Right ventricle myocardium superior (tissue), 1 donor: ENCODE measurements at regions not wholly inside any gene's neighbourhood (a gene's known extent, or its start where the extent isn't known, plus 50 kb on each side); places are given as distances from the start of the nearest gene placed in this dataset.
"Not testable (repeated sequence)": the region's sequence is repeated elsewhere in the genome, so short reads cannot be mapped to it uniquely, and the experiment has no call there.

Experiments
- ATAC-seq: fragments of 200-7000 bp; cut with Tn5 transposase; one replicate; pipeline ENCODE4 v1.9.1; 2020; ENCODE audit warnings: mild to moderate bottlenecking; ENCODE audit not compliant: poor library complexity
- DNase-seq: peaks from one replicate; pipeline ENCODE4 v3.0.0-alpha.2; 2020
- intact Hi-C: fragments of 100-400 bp; cut with DNase I; formaldehyde crosslinking; loops from one replicate; pipeline ENCODE4 v1.11.2; 2022
- donor health status: DM: no; HTN: yes; CAD: no; lungs with severe emphysema.

- intact Hi-C loops = no loop called here
- no peak for ATAC-seq
- no peak for DNase-seq
Measured at GRCh38 chr5:51802551-51803184, 419.4 kb downstream of the ISL1 start.

- DNase-seq (no peak), ATAC-seq (no peak)
- intact Hi-C loops = no loop called here
Measured at GRCh38 chr5:51806677-51807076, 423.4 kb downstream of the ISL1 start.

- DNase-seq (no peak), ATAC-seq (no peak)
- intact Hi-C loops = no loop called here
Measured at GRCh38 chr5:51810592-51810991, 427.3 kb downstream of the ISL1 start.

GRCh38 chr5:51811883-51812471 lies 428.7 kb downstream of the ISL1 start:
- intact Hi-C loops = no loop called here
- no peak for ATAC-seq
- no peak for DNase-seq

- ATAC-seq, intact Hi-C loops, DNase-seq: not testable (repeated sequence)
Measured at GRCh38 chr5:51814817-51815216, 431.6 kb downstream of the ISL1 start.

GRCh38 chr5:51816427-51816826 lies 433.2 kb downstream of the ISL1 start:
- ATAC-seq = no peak
- intact Hi-C loops = no loop called here
- no peak for DNase-seq

GRCh38 chr5:51821697-51822096 lies 438.4 kb downstream of the ISL1 start:
- intact Hi-C loops = no loop called here
- ATAC-seq = no peak
- DNase-seq = no peak

- intact Hi-C loops = no loop called here
- no peak for ATAC-seq
Measured at GRCh38 chr5:51829230-51829629, 446.0 kb downstream of the ISL1 start.

GRCh38 chr5:51829691-51830090 lies 446.4 kb downstream of the ISL1 start:
- intact Hi-C loops = no loop called here
- ATAC-seq = no peak
- no peak for DNase-seq

More at GRCh38 chr5:51829230-51829629, 446.0 kb downstream of the ISL1 start:
- DNase-seq = no peak

- intact Hi-C loops = no loop called here
- DNase-seq = no peak
Measured at GRCh38 chr5:51832934-51833470, 449.8 kb downstream of the ISL1 start.

GRCh38 chr5:51838459-51838858 lies 455.2 kb downstream of the ISL1 start:
- ATAC-seq = no peak
- no peak for DNase-seq
- intact Hi-C loops = no loop called here

More at GRCh38 chr5:51832934-51833470, 449.8 kb downstream of the ISL1 start:
- no peak for ATAC-seq

- DNase-seq (no peak), ATAC-seq (no peak)
- intact Hi-C loops = no loop called here
Measured at GRCh38 chr5:51843893-51844292, 460.6 kb downstream of the ISL1 start.

GRCh38 chr5:51846015-51846414 lies 462.8 kb downstream of the ISL1 start:
- ATAC-seq = no peak
- intact Hi-C loops = no loop called here
- no peak for DNase-seq

- intact Hi-C loops = no loop called here
- no peak for DNase-seq
- ATAC-seq = no peak
Measured at GRCh38 chr5:51859624-51860023, 476.4 kb downstream of the ISL1 start.

GRCh38 chr5:51860532-51861018 lies 477.3 kb downstream of the ISL1 start:
- intact Hi-C loops = no loop called here
- ATAC-seq (no peak), DNase-seq (no peak)

GRCh38 chr5:51872144-51872543 lies 488.9 kb downstream of the ISL1 start:
- no peak for DNase-seq
- intact Hi-C loops = no loop called here
- no peak for ATAC-seq

- intact Hi-C loops = no loop called here
- DNase-seq (no peak), ATAC-seq (no peak)
Measured at GRCh38 chr5:51881901-51882300, 498.7 kb downstream of the ISL1 start.

GRCh38 chr5:51882647-51883046 lies 499.4 kb downstream of the ISL1 start:
- ATAC-seq (no peak), DNase-seq (no peak)
- intact Hi-C loops = no loop called here

GRCh38 chr5:51889703-51890102 lies 506.5 kb downstream of the ISL1 start:
- DNase-seq (no peak), ATAC-seq (no peak)
- intact Hi-C loops = no loop called here

GRCh38 chr5:51890435-51891116 lies 507.3 kb downstream of the ISL1 start:
- no peak for ATAC-seq
- DNase-seq = no peak
- intact Hi-C loops = no loop called here
